Body of pancreas (tissue), 4 donors: ENCODE measurements at regions not wholly inside any gene's neighbourhood (a gene's known extent, or its start where the extent isn't known, plus 50 kb on each side); places are given as distances from the start of the nearest gene placed in this dataset.

Experiments
- POLR2A ChIP-seq, 3 donors: fragments of 450-650 bp; IDR thresholded peaks; one replicate each; pipeline ENCODE4 v1.6.1; 2016; ENCODE audit warnings: antibody characterized with exemption in 3 of 3, mild to moderate bottlenecking in 2 of 3
- TF ChIP-seq, protein P1 (sequence below), 7 experiments: fragments of 450-650 bp in 4 of 7; fragments of 200-600 bp in 3 of 7; sonication (generic) in 3 of 7; IDR thresholded peaks; one replicate each; pipeline ENCODE4 v1.5.1; 2016 to 2019; ENCODE audit warnings: antibody characterized with exemption in 7 of 7

DNA sequence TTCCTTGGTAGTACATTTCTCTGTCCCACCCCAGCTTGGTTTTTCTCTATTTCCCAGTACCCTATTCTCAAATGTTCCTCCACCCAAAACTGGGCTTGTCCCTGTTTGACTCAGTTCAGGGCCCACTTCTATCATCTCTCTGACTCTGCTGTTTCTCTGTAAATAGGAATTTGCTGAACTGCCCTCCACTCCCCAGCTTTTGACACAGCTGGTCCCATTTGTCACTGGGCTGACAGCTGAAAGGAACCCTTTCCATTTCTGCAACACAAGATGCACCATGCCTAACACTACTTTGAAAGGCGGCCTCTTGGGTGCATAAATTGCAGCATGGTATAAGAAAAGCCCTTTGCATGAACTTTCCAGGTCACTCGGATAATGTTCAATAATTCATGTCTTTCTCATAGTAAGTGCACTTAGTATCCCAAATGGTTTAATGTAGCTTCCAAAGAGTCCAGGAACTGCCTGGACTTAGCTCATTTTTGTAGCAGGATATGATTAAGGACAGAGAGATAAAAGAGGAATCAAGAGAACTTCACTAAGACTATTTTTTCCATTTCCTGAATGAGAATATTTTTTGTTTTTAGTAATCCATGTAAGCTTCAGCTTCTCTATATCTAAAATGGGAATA lies 256.7 kb downstream of the CDH11 start:
- no peak for TF ChIP-seq POLR2A (IDR thresholded peaks at IDR 0.05)
- TF ChIP-seq, protein P1, sequence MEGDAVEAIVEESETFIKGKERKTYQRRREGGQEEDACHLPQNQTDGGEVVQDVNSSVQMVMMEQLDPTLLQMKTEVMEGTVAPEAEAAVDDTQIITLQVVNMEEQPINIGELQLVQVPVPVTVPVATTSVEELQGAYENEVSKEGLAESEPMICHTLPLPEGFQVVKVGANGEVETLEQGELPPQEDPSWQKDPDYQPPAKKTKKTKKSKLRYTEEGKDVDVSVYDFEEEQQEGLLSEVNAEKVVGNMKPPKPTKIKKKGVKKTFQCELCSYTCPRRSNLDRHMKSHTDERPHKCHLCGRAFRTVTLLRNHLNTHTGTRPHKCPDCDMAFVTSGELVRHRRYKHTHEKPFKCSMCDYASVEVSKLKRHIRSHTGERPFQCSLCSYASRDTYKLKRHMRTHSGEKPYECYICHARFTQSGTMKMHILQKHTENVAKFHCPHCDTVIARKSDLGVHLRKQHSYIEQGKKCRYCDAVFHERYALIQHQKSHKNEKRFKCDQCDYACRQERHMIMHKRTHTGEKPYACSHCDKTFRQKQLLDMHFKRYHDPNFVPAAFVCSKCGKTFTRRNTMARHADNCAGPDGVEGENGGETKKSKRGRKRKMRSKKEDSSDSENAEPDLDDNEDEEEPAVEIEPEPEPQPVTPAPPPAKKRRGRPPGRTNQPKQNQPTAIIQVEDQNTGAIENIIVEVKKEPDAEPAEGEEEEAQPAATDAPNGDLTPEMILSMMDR (IDR thresholded peaks at IDR 0.05) = no peak
